IPS DF 6.9 (cell line): ENCODE measurements at regions not wholly inside any gene's neighbourhood (a gene's known extent, or its start where the extent isn't known, plus 50 kb on each side); places are given as distances from the start of the nearest gene placed in this dataset.

Experiments
- DNase-seq: peaks from one replicate; pipeline ENCODE4 v3.0.0-alpha.2; 2013; ENCODE audit warnings: low read depth, low spot score
- H3K27ac ChIP-seq: one replicate; pipeline ENCODE4 v1.5.1; 2013; ENCODE audit warnings: low read length, control low read depth
- H3K27me3 ChIP-seq: 2 replicates; pipeline ENCODE4 v1.6.1; 2013; ENCODE audit warnings: mild to moderate bottlenecking, low read length; ENCODE audit not compliant: control insufficient read depth, insufficient read depth
- H3K36me3 ChIP-seq: 2 replicates; pipeline ENCODE4 v1.6.1; 2013; ENCODE audit warnings: low read length; ENCODE audit not compliant: control insufficient read depth, insufficient read depth
- H3K4me1 ChIP-seq: 2 replicates; pipeline ENCODE4 v1.6.1; 2013; ENCODE audit warnings: low read length; ENCODE audit not compliant: control insufficient read depth, insufficient read depth
- H3K4me3 ChIP-seq: 2 replicates; pipeline ENCODE4 v1.5.1; 2013; ENCODE audit warnings: mild to moderate bottlenecking, low read length
- H3K9me3 ChIP-seq: 2 replicates; pipeline ENCODE4 v1.6.1; 2013; ENCODE audit warnings: low read length, inconsistent platforms; ENCODE audit not compliant: control insufficient read depth, insufficient read depth
- WGBS: extraction: QIAGEN DNeasy Blood & Tissue Kit; methylation state at CpG from one replicate; pipeline ENCODE4 v1.1.7; 2013; ENCODE audit warnings: mixed read lengths, missing lambda C conversion rate; ENCODE audit not compliant: insufficient read length, insufficient coverage; 5-methylcytosine and 5-hydroxymethylcytosine counted together

- H3K36me3 ChIP-seq: no peaks in the 10 kb centered on the region
- H3K27me3 ChIP-seq: no peaks in the 10 kb centered on the region
- no peaks in the 10 kb centered on the region for H3K9me3 ChIP-seq
- no CpG with 5 or more reads among the region's 32 CpGs for WGBS
- no peak for DNase-seq
- H3K27ac ChIP-seq: no peak overlapping the region
- no peaks in the 10 kb centered on the region; the same call in 1 of the 2 replicates for H3K4me1 ChIP-seq
- no peak overlapping the region for H3K4me3 ChIP-seq
These were observed 101.7 kb downstream of the RIPK4 start for GRCh38 chr21:41664881-41665765.

- no peak for DNase-seq
- Histone ChIP-seq H3K27me3 (no peaks in the 10 kb centered on the region), H3K27ac (no peak overlapping the region), H3K36me3 (no peaks in the 10 kb centered on the region), H3K4me1 (no peaks in the 10 kb centered on the region; the same call in 1 of the 2 replicates), H3K9me3 (no peaks in the 10 kb centered on the region), H3K4me3 (no peak overlapping the region)
- WGBS: no CpG with 5 or more reads among the region's 21 CpGs
These were observed 102.8 kb downstream of the RIPK4 start for GRCh38 chr21:41663805-41664788.

GRCh38 chr21:41662761-41663160, 104.1 kb downstream of the RIPK4 start:
- WGBS: no CpG with 5 or more reads among the region's 9 CpGs

GRCh38 chr21:41662161-41662560, 104.7 kb downstream of the RIPK4 start:
- no peak for DNase-seq
- Histone ChIP-seq H3K4me3 (no peak overlapping the region), H3K27me3 (no peaks in the 10 kb centered on the region), H3K27ac (no peak overlapping the region), H3K9me3 (no peaks in the 10 kb centered on the region), H3K4me1 (peaks cover 4% of the 10 kb centered on the region), H3K36me3 (no peaks in the 10 kb centered on the region)
- no CpG with 5 or more reads among the region's 7 CpGs for WGBS

More at GRCh38 chr21:41662761-41663160, 104.1 kb downstream of the RIPK4 start:
- Histone ChIP-seq H3K9me3 (no peaks in the 10 kb centered on the region), H3K27me3 (no peaks in the 10 kb centered on the region), H3K27ac (no peak overlapping the region), H3K4me1 (peaks cover 4% of the 10 kb centered on the region), H3K4me3 (no peak overlapping the region), H3K36me3 (no peaks in the 10 kb centered on the region)
- DNase-seq: no peak

GRCh38 chr21:41660748-41661147, 106.1 kb downstream of the RIPK4 start:
- no peaks in the 10 kb centered on the region for H3K27me3 ChIP-seq
- no peaks in the 10 kb centered on the region for H3K36me3 ChIP-seq
- no CpG with 5 or more reads among the region's 10 CpGs for WGBS
- H3K9me3 ChIP-seq: no peaks in the 10 kb centered on the region
- H3K4me1 ChIP-seq: peaks cover 7% of the 10 kb centered on the region
- no peak overlapping the region for H3K27ac ChIP-seq
- no peak overlapping the region for H3K4me3 ChIP-seq
- no peak for DNase-seq

- Histone ChIP-seq H3K4me3 (no peak overlapping the region), H3K27me3 (no peaks in the 10 kb centered on the region), H3K36me3 (no peaks in the 10 kb centered on the region), H3K9me3 (no peaks in the 10 kb centered on the region), H3K4me1 (peaks cover 7% of the 10 kb centered on the region), H3K27ac (no peak overlapping the region)
- DNase-seq: no peak
- no CpG with 5 or more reads among the region's 16 CpGs for WGBS
These were observed 106.9 kb downstream of the RIPK4 start for GRCh38 chr21:41659791-41660560.

GRCh38 chr21:41656946-41657525, 109.8 kb downstream of the RIPK4 start:
- WGBS: no CpG with 5 or more reads among the region's 6 CpGs
- Histone ChIP-seq H3K4me1 (peaks cover 7% of the 10 kb centered on the region), H3K9me3 (no peaks in the 10 kb centered on the region), H3K27me3 (no peaks in the 10 kb centered on the region), H3K36me3 (no peaks in the 10 kb centered on the region), H3K4me3 (no peak overlapping the region), H3K27ac (no peak overlapping the region)
- DNase-seq: no peak

GRCh38 chr21:41655259-41655658, 111.6 kb downstream of the RIPK4 start:
- no peaks in the 10 kb centered on the region for H3K27me3 ChIP-seq
- H3K36me3 ChIP-seq: no peaks in the 10 kb centered on the region
- no peaks in the 10 kb centered on the region for H3K9me3 ChIP-seq
- WGBS: no CpG with 5 or more reads among the region's 4 CpGs
- no peak overlapping the region for H3K27ac ChIP-seq
- DNase-seq: no peak
- H3K4me1 ChIP-seq: peaks cover 7% of the 10 kb centered on the region
- H3K4me3 ChIP-seq: no peak overlapping the region

- Histone ChIP-seq H3K36me3 (no peaks in the 10 kb centered on the region), H3K4me1 (peaks cover 7% of the 10 kb centered on the region), H3K4me3 (no peak overlapping the region), H3K27me3 (no peaks in the 10 kb centered on the region), H3K27ac (no peak overlapping the region), H3K9me3 (no peaks in the 10 kb centered on the region)
- DNase-seq: no peak
- WGBS: no CpG with 5 or more reads among the region's 3 CpGs
These were observed 112.8 kb downstream of the RIPK4 start for GRCh38 chr21:41653954-41654491.
